GM18861 (cell line): ENCODE measurements at regions not wholly inside any gene's neighbourhood (a gene's known extent, or its start where the extent isn't known, plus 50 kb on each side); places are given as distances from the start of the nearest gene placed in this dataset.
A peak's percentile ranks its signal among the peaks of the same experiment; 100 is the strongest.
"Not testable (repeated sequence)": the region's sequence is repeated elsewhere in the genome, so short reads cannot be mapped to it uniquely, and the experiment has no call there.

ENCODE experiments used
- ATAC-seq: cut with Tn5 transposase; IDR thresholded peaks from one replicate; pipeline ENCODE4 v1.9.1; 2021; ENCODE audit not compliant: unreplicated experiment

DNA sequence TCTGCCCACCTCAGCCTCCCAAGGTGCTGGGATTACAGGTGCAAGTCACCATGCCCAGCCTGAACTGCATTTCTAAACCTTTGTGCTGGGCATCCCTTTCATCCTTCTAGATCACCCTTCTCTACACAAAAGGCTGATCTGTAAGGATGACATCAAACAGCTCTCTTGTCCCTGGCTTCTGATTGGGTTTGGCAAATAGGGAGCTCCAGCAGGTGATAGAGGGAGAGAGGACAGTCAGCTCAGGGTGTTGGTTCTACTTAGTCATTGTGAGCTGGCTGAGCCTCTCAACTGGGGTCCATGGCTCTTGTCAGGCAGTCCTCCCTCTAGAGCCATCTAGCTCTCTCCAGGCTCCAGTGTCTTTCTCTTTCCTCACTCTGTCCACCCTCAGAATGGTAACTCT is 237.6 kb upstream of the JARID2 start:
- no peak for ATAC-seq

DNA sequence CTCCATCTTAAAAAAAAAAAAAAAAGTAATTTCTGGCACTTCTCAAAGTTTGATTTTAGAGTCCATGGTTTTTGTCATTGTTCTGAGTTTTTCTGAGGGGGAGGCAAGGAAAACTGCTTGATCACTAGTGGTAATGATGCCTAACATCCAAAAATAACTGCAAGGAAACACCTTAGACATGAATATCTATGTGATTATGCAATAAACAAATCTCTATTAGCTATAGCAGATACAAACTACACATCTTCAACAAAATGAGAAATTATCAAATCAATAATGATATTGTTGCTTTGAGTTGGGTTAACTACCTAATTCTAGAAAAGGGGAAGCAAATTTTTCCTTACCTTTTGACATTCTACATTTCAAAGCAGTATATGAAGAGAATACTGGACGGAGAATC is 230.9 kb upstream of the JARID2 start:
- no peak for ATAC-seq

DNA sequence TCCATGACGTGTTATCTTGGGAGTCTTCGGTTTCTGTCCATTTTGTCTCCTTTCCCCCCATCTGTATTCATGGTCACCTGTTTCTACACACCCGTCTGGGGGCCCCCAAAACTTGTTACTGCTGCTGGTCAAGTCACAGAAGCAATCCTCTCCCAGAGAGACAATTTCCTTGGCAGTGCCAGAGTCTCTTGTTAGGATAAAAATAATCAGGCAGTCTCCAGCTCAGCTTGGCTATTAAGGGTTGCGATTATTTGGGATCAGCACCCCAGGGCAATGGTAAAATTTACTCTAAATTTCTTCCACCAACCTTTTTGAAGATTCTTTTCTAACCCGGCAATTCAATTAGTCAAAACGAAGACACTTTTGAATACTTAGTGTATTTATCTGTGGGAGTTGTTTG is 229.1 kb upstream of the JARID2 start:
- no peak for ATAC-seq

DNA sequence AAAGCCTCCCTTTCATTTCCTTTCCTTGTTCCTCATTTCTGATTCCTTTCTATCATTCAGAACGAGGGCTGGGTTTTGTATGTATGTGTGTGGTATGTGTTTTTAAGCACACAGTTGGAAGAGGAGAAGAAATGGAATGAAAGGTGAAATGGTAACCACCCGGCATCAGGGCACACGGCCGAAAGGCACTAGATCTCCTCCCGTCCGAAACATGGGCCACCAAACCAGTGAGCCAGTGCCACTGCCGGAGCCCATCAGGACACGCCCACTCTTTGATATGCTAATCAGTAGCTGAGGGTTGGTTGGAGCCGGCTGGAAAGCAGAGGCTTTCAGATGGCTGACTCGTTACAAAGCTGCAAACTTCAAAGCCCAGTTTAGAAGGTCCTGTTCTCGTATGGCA is 228.6 kb upstream of the JARID2 start:
- no peak for ATAC-seq

DNA sequence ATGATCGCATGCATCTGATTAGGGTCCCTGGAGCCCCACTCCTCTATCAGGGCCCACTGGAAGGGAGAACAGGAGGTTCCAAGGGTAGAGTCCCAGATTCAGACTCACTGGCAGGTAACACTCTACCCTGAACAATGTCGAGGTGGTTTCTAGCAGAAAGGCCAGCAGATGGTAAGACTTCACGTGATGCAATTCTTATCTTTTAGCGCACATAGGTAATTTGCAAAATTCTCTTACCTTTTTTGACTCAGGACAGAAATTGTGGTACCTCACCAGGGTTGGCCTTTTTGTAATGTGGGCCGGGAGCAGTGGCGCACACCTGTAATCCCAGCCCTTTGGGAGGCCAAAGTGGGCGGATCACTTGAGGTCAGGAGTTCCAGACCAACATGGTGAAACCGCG is 228.1 kb upstream of the JARID2 start:
- ATAC-seq: no peak

GRCh38 chr6:15020119-15020770 is 225.6 kb upstream of the JARID2 start:
- no peak for ATAC-seq

GRCh38 chr6:15021074-15021473 is 224.8 kb upstream of the JARID2 start:
- no peak for ATAC-seq

- ATAC-seq: not testable (repeated sequence)
Observed at GRCh38 chr6:15023018-15023417, 222.9 kb upstream of the JARID2 start.

GRCh38 chr6:15023448-15023847 is 222.4 kb upstream of the JARID2 start:
- ATAC-seq: peak; percentile 85

DNA sequence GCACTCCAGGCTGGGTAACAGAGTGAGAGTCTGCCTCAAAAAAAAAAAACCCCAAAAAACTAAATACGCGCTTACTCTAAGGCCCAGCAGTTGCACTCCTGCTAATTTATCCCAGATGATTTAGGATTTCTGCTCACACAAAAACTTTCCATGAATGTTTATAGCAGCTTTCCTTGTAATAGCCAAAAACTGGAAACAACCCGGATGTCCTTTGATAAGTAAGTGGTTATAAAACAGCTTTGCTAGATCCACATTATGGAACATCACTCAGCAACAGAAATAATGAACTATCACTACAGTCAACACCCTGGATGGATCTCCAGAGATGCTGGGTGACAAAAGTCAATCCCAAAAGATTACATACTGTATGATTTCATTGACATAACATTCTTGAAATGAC is 220.4 kb upstream of the JARID2 start:
- no peak for ATAC-seq

DNA sequence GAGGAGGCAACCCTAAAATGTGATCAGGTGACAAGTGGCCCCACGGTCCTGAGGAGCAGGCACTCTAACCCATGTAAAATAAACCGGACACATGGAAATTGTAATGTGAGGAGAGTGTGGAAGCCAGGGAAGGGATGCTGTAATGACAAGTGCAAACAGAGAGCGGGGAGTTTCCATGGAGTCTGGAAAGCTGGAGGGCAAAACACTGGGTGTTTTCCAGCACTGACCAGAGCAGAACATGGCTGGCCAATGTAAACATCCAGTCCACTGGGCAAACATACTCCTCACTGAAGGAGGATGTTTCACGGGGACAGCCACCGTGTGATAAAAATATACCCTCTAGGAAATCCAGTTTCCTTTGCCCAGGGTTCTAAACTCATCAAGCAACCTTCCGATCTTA is 219.0 kb upstream of the JARID2 start:
- no peak for ATAC-seq

GRCh38 chr6:15027472-15027871 is 218.4 kb upstream of the JARID2 start:
- ATAC-seq: no peak

DNA sequence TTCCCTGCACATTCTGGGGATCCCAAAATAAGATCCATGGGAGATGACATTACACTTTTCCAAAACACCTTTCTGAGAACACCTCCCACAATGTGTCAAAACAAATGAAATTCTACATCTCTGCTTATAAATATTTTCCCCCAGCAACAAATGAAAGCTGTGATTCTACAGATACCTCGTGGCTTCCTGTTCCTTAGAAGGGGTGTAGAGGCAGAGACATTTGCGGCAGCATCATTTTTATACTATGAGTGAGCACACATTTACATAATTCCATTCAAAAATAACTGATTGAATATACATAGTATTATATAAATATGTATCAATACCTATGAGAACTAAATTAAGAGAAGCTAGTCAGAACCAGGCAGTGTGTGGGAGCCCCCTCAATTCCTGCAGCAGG is 213.9 kb upstream of the JARID2 start:
- no peak for ATAC-seq

DNA sequence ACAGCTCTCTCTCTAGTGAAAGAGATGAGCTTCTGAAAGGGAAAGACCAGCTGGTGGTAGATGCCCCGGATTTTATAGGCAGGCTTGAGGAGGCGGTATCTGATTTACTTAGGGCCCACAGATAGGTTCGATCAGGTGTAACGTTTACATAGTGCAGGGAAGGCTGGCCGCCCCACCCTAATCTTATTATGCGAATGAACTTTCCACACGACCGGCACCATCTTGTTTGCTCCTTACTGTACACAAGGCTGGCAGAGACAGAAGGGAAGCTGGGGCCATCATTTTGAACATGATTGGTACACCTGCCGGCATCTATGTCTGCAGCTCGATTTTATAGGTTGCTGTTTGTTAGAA is 212.0 kb upstream of the JARID2 start:
- ATAC-seq: no peak

- ATAC-seq: no peak
Observed at GRCh38 chr6:15036690-15037245, 209.1 kb upstream of the JARID2 start.

DNA sequence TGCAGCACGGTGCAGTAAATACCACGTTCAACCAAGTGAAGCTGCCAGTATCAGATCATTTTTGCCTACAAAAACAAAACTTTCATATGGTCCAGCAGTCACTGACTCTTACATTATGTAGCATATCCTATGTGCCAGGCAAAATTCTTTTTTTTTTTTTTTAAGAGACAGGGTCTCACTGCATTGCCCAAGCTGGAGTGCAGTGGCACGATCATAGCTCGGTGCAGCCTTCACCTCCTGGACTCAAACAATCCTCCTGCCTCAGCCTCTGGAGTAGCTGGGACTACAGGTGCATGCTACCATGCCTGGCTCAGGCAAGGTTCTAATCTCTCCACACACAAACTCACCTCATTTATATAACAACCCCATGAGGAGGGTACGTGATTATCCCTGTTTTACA is 208.6 kb upstream of the JARID2 start:
- no peak for ATAC-seq

- ATAC-seq: no peak
Observed at GRCh38 chr6:15038013-15038791, 207.7 kb upstream of the JARID2 start.

- no peak for ATAC-seq
Observed at GRCh38 chr6:15039136-15039535, 206.7 kb upstream of the JARID2 start.

- no peak for ATAC-seq
Observed at GRCh38 chr6:15042938-15043337, 202.9 kb upstream of the JARID2 start.

- no peak for ATAC-seq
Observed at GRCh38 chr6:15044146-15044882, 201.6 kb upstream of the JARID2 start.

DNA sequence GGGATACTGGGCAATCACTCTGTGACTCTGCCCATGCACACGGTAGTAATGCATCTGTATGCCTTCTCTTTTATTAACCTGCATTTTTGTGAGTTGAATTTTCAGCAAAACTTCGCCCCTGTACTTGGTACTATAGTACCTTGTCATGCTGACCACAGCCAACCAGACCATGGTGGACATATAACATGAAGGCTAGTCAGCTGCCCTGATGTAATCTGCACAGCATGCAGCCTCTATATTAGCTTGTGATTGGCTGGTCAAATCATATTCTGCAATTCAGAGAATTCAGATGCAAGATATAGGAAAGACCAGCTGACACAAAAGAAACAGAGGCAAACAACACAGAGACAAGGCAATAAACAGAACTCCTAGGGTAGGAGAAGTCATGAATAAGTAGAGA is 200.9 kb upstream of the JARID2 start:
- ATAC-seq: no peak

- ATAC-seq: no peak
Observed at GRCh38 chr6:15046751-15047150, 199.1 kb upstream of the JARID2 start.
